GM12892 (cell line): ENCODE measurements at regions not wholly inside any gene's neighbourhood (a gene's known extent, or its start where the extent isn't known, plus 50 kb on each side); places are given as distances from the start of the nearest gene placed in this dataset.
"Not testable (repeated sequence)": the region's sequence is repeated elsewhere in the genome, so short reads cannot be mapped to it uniquely, and the experiment has no call there.

ENCODE experiments used
- DNase-seq: peaks from one replicate; pipeline ENCODE4 v3.0.0; 2011; ENCODE audit not compliant: insufficient read length
- FAIRE-seq: peaks from 2 replicates; lab custom pipeline; 2011; peaks lifted over from hg19 to GRCh38; lab: Jason Lieb, UNC
- POLR2A ChIP-seq: IDR thresholded peaks from 2 replicates; pipeline ENCODE4 v1.6.1; 2011; ENCODE audit warnings: low read depth, low read length, control low read depth
- POLR2AphosphoS5 ChIP-seq: IDR thresholded peaks from 2 replicates; pipeline ENCODE4 v1.6.1; 2011; ENCODE audit warnings: low read depth, low read length, control low read depth
- TAF1 ChIP-seq: IDR thresholded peaks from 2 replicates; pipeline ENCODE4 v1.6.1; 2011; ENCODE audit warnings: low read depth, mild to moderate bottlenecking, control low read depth, low read length, borderline replicate concordance

DNA sequence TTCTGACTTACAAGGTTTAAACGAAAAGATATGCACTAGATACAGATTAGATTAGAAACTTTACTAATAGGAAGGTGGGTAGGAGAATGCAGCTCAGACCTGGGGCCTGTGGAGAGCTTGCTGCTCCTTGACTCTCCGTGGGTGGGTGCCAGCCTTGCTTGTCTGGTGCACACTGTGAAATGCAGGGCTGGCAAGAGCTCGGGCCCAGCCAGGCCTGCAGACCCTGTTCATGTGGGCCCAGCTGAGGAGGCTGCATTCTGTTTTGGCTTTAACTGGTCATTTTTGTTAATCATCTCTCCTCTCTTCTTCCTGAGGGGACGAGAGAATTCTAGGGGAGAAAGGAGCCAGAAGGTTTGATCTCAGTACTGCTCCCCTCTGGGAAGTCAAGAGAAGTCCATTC, 325.4 kb downstream of the QKI start:
- DNase-seq (no peak), FAIRE-seq (no peak)
- TF ChIP-seq POLR2AphosphoS5 (no peak), TAF1 (no peak), POLR2A (no peak)

DNA sequence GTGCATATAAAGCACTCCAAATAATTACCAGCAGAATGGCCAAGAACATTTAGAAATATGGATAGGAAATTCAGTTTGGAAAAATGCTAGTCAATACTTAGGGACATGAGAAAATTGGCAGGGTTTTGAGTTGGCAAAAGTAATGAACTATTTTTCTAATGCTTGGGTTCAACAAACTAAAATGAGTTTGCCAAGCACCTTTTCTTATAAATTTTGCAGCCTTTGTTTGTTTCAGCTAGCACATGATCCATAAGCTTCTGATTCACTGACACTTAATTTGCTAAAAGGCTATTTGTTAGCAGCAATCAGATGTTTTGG, 324.8 kb downstream of the QKI start:
- no peak for TF ChIP-seq POLR2A
- no peak for FAIRE-seq

DNA sequence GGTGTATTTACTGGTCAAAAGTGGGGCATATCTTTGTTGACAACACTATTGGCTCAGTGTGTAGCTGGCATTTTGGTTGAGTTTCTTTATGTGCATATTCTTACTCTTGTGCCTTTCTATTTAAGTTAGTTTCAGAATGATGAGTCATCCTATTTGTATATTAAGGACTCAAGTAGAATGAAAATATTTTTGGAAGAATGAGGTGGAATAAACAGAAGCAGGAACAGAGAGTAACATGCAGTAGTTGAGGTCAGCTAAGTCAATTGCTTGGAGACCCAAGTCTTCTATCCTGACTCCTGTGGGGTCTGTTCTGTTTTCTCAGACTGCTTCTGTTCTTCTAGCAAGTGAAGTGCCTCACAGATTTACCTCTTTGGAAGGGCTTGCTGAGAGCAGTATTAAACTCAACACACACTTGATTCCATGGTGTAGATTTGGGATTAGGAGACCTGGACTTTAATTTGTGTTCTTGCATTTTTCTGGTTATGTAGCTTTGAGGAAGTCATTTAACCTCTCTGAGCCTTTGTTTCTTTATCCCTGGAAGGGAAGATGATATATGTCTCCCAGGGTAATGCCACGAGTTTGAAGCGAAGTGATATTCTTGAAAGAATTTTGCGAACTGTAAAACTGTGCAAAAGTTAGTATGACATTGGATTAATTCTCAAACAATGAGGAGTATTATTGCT, 324.3 kb downstream of the QKI start:
- FAIRE-seq: peak; percentile 24
- DNase-seq: no peak
- no peak for TF ChIP-seq POLR2AphosphoS5
- no peak for TF ChIP-seq TAF1
- no peak for TF ChIP-seq POLR2A

More for the DNA sequence above, 324.8 kb downstream of the QKI start:
- DNase-seq: no peak

DNA sequence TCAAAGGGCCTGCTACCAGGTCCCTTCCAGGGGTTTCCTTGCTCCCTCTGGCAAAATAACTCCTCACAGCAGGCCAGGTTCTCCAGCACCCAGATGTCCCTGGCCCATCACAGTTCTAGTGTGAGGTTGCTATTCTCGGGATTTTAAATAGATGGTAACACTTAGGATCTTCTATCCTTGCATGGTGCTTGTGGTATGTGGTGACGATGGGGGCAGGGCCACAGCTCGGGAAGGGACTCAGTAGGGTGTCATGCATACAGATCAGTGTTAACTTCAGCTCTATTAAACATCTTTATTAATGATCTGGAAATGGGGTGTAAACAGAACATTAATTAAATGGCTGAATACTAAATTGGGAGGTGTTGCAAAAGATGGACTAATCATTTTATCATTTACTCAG, 323.8 kb downstream of the QKI start:
- DNase-seq (no peak), FAIRE-seq (no peak)
- TF ChIP-seq POLR2A: no peak
- TF ChIP-seq POLR2AphosphoS5: no peak

DNA sequence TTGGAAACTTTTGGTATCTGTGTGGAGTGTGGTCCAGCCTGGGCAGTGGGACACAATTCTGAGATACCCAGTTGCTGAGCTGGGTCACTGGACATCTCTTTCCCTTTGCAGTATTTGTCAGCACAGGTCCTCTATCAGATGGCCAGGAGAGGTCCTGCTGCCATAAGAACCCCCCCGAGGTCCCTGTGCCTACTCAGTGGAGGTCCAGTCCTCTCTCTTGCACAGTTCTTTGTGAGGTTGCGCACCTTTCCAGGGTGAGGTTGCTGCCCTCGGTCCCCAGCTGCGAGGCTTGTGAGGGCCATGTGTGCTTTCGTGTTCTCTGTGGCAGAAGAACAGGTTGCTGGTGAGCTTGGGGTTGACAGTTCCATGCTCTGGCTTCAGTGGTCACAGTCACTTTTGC, 320.6 kb downstream of the QKI start:
- no peak for FAIRE-seq
- no peak for TF ChIP-seq POLR2AphosphoS5
- TF ChIP-seq TAF1: no peak
- no peak for TF ChIP-seq POLR2A

DNA sequence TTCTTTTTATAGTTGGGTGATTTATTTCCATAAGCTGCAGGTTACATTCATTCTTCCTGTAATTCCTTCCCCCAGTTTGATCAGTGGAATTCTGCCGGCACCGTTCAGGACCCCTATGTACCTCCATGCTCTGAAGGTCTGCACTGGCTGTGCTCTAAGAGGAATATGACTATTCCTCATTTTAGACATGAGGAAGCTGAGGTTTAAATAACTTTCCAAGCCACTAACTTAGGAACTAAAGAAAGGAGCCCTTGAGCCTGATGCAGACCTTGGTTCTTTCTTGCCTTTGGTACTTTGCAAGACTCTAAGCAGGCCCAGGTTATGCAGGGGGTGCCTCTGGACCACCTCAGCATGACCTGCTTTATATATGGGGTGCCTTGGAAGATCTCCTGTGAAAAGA, 318.5 kb downstream of the QKI start:
- FAIRE-seq (no peak), DNase-seq (no peak)
- TF ChIP-seq POLR2A (no peak), TAF1 (no peak), POLR2AphosphoS5 (no peak)

More for the DNA sequence above, 320.6 kb downstream of the QKI start:
- DNase-seq: no peak

DNA sequence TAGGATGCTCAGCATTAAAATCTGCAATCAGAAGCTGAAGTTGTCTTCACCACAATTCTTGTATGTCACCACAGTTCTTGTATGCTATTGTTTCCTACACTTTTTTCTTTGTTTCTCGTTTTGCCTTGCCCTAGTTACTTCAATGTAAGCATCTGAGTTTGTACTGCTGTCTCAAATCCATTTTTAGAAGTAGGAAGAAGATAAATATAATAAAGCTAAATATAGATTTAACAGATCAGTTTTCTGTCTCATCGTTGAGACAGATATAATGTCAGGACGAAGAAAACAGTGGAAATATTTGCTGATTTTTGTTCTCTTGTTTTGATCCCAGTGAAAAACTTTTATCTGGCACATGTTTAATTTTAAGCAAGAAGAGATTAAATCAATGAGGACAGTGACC, 318.0 kb downstream of the QKI start:
- FAIRE-seq: no peak
- TF ChIP-seq POLR2AphosphoS5 (no peak), TAF1 (no peak), POLR2A (no peak)
- no peak for DNase-seq

DNA sequence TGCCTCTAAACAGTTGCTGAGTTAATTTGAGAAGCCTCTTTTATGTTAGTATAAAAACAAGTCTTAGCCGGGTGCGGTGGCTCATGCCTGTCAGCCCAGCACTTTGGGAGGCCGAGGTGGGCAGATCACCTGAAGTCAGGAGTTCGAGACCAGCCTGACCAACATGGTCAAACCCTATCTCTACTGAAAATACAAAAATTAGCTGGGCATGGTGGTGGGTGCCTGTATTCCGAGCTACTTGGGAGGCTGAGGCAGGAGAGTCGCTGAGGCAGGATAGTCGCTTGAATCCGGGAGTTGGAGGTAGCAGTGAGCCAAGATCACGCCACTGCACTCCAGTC, 317.5 kb downstream of the QKI start:
- not testable (repeated sequence) for DNase-seq, FAIRE-seq

DNA sequence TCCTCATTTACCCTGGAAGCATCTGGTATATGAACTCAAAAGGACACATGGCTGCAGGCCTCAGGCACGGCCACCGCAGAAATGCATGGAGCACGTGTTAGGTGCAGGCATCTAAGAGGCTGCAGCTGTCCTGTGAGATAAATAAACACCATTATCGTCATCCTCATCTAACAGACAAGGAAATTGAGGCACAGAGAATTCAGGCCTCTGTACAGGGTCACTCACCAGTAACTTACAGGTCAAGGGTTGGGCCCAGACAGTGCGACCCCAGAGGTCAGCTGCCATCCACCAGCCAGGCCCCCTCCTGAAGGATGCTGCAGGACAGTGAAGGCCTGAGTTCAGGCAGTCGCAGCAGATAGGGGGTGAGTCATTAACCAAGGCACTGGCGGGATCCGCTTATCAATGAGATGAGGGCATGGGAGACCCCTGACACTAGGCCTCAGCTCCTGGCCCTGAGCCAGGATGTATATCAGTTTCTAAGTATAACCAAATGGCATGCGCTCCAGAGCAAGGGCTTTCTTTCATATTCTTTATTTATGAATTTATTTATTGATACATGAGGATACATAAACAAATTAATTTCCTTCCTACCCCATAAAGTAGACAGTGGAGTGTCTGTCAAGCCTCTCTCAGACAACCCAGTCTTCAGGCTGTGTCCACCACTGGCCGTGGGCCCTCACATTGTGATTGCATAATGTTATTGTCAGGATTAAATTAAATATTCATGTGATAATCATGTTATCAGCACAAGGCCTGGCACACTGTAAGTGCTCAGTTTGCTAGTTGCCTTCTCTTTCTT, 316.9 kb downstream of the QKI start:
- TF ChIP-seq POLR2A (no peak), TAF1 (no peak), POLR2AphosphoS5 (no peak)
- FAIRE-seq (no peak), DNase-seq (no peak)

DNA sequence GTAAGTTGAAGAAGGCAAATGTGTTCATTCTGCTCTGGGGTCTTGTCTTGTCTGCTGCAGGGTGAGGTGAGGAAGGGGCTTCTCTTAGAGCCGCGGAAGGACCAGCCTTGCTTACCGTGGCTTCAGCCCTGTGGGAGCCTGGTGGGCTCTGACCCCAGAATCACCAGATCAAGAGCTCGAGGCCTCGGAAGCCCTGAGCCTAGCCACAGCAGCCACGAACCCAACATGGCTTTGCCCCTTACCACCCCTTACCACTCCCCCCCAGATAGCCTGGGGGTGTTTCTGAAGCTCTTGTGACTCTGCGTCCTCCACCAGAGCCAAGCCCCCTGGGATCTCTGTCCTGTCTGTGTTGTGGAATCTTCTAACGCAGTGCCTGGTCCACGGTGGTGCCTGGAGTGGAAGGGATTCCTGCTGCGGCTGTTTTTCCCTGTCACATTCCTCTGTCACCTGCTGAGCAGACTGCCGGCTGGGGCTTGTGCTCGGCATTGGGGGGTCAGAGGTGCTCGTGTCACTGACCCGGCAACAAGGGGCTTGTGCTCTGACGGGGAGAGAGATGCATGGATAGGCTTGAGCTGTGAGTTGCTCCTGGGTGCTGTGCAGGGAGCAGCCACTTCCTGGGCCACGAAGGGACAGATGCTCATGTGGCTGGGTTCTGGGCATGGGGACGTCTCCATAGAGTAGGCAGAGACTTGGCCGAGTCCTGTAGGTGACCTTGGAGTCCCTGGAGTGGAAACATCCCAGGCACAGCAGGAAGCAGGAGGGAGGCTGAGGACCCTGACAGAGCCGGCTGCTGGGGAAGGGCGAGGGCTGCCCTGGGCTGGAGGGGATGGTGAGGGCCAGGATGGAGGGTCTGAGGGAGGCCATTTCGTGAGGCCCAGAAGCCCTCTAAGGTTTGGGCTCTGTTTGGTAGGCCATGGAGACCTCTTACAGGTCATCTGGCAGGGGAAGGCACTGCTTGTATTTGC, 316.0 kb downstream of the QKI start:
- TF ChIP-seq POLR2AphosphoS5: no peak
- TF ChIP-seq POLR2A: no peak
- no peak for TF ChIP-seq TAF1
- DNase-seq: no peak
- no peak for FAIRE-seq

DNA sequence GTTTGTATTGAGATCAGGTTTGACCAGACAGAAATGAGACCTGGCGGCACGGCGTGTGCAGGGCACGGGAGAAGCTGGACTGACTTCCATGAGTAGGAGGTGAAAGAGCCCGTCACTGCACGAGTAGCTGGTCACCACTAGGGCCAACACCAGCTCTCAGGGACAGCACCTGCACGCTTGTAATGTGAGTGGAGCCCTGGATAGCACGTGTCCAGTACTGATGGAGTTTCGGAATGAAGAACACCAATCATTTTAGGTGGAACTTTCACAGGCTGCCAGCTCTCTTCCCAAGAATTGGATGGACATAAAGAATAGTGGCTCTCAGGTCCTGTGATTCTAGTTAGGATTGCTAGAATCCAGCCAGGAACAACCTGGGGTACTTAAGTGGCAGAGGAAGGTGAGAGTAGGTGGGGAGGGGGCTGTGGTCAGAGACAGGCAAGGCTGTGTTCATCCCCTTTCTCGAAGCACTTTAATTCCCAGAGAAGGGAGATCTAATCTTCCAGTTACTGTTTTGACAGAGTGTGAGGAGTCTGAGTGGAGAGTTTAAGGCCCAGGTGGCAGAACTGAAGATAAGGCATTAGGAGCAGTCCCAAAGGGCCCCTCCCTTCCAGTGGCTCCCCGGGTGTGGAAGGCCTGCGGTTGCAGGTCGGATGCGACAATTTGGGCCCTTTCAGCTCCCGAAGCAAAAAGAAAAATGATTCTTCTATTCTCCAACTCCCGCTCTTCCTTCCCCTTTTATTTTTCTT, 314.8 kb downstream of the QKI start:
- no peak for DNase-seq
- TF ChIP-seq POLR2A (no peak), TAF1 (no peak), POLR2AphosphoS5 (no peak)
- FAIRE-seq: no peak
